ENCODE measurements at regions not wholly inside any gene's neighbourhood (a gene's known extent, or its start where the extent isn't known, plus 50 kb on each side); places are given as distances from the start of the nearest gene placed in this dataset.

- no peak for TF ChIP-seq POLR2A (IDR thresholded peaks at IDR 0.05; ENCODE audit: extremely low read depth, insufficient read length)
- no peak for TF ChIP-seq MYC (IDR thresholded peaks at IDR 0.05; ENCODE audit: low read depth, low read length)
- TF ChIP-seq, protein P1, sequence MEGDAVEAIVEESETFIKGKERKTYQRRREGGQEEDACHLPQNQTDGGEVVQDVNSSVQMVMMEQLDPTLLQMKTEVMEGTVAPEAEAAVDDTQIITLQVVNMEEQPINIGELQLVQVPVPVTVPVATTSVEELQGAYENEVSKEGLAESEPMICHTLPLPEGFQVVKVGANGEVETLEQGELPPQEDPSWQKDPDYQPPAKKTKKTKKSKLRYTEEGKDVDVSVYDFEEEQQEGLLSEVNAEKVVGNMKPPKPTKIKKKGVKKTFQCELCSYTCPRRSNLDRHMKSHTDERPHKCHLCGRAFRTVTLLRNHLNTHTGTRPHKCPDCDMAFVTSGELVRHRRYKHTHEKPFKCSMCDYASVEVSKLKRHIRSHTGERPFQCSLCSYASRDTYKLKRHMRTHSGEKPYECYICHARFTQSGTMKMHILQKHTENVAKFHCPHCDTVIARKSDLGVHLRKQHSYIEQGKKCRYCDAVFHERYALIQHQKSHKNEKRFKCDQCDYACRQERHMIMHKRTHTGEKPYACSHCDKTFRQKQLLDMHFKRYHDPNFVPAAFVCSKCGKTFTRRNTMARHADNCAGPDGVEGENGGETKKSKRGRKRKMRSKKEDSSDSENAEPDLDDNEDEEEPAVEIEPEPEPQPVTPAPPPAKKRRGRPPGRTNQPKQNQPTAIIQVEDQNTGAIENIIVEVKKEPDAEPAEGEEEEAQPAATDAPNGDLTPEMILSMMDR (IDR thresholded peaks at IDR 0.05; ENCODE audit: low read depth, low read length), result no peak
- TF ChIP-seq, protein P2, sequence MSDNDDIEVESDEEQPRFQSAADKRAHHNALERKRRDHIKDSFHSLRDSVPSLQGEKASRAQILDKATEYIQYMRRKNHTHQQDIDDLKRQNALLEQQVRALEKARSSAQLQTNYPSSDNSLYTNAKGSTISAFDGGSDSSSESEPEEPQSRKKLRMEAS (IDR thresholded peaks at IDR 0.05; ENCODE audit: low read depth, low read length), result no peak
Measured at GRCh38 chr4:108272561-108272960, 103.8 kb upstream of the LEF1 start.

Measured in NB4 (cell line).